Activated CD4-positive, alpha-beta T cell treated with anti-CD3 and anti-CD28 coated beads, Interleukin-2, Interleukin-4, amounts not matched to agents 100 ng/mL and 50 ng/mL, durations not matched to agents 16 hours and 8 hours (primary cell): ENCODE measurements at regions not wholly inside any gene's neighbourhood (a gene's known extent, or its start where the extent isn't known, plus 50 kb on each side); places are given as distances from the start of the nearest gene placed in this dataset.
"Not testable (repeated sequence)": the region's sequence is repeated elsewhere in the genome, so short reads cannot be mapped to it uniquely, and the experiment has no call there.

Experiments
- DNase-seq: peaks from one replicate; pipeline ENCODE4 v3.0.0-alpha.2; 2020; ENCODE audit warnings: low spot score

GRCh38 chr14:38567703-38568102 lies 311.8 kb upstream of the CLEC14A start:
- DNase-seq: no peak

DNA sequence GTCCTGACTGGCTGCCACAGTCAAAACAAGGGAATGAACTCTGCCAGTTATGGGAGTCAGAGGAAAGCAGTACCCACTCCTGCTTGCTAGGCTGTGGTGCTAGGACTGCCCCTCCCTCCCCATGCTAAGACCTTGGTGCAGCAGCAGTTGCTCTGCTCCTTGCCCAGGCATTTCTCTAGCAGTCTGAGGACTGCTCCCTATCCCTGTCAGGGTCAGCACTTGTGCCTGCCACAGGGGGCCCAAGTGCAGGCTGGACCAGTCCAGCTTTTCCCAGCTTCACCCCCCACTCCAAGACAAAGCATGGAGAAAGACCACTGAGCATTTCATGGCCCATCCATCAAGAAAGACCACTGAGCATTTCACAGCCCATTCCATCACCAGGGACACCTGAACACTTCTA lies 305.8 kb upstream of the CLEC14A start:
- DNase-seq: no peak

- no peak for DNase-seq
Measured at GRCh38 chr14:38559711-38560110, 303.8 kb upstream of the CLEC14A start.

DNA sequence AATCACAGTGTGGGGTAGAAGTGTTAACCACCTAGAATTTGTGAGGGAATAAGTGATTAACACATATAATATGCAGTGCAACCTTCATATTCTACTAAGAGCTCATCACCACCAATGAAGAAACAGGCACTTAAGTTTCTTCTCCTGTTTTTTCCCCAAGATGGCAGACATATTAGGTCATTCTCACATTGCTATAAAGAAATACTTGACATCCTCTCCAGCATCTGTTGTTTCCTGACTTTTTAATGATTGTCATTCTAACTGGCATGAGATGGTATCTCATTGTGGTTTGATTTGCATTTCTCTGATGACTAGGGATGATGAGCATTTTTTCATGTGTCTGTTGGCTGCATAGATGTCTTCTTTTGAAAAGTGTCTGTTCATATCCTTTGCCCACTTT lies 301.5 kb upstream of the CLEC14A start:
- not testable (repeated sequence) for DNase-seq

- no peak for DNase-seq
Measured at GRCh38 chr14:38556252-38556651, 300.4 kb upstream of the CLEC14A start.

DNA sequence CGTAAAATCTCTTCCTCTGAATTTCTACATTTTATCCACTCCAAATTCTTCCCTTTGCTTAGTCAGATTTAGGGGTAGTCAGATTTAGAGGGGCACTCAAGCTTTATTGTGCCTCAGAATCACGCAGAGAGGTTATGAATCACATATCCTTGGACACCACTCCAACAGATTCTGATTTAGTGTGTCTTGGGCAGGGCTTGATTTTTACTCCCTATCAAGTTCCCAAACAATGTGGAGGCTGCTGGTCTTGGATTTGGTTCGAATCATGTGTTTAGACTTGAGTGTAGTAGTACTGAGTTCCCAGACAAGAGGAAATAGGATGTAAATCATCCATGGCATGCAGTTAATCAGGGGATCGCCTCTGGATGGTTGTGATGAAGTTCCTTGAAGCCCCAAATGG lies 298.1 kb upstream of the CLEC14A start:
- no peak for DNase-seq

DNA sequence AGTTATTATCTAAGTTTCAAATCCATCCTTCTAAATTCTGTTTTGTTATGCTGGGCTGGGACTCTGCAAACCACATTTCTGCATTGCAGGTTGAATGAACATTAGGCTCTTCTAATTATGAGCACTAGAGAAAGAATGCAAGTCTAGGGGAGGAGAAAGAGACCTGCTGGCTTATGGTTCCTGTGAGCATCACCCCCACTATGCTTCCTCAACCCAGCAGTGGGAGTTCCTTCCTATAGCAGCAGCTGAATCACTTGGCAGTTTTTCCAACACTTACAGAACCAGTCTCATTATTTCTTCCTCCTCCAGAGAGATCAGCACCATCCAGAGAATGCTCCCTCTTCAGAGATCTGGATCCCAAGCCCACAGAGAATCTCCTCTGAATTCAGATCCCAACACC lies 297.7 kb upstream of the CLEC14A start:
- DNase-seq: no peak

GRCh38 chr14:38549564-38549963 lies 293.7 kb upstream of the CLEC14A start:
- DNase-seq: no peak

DNA sequence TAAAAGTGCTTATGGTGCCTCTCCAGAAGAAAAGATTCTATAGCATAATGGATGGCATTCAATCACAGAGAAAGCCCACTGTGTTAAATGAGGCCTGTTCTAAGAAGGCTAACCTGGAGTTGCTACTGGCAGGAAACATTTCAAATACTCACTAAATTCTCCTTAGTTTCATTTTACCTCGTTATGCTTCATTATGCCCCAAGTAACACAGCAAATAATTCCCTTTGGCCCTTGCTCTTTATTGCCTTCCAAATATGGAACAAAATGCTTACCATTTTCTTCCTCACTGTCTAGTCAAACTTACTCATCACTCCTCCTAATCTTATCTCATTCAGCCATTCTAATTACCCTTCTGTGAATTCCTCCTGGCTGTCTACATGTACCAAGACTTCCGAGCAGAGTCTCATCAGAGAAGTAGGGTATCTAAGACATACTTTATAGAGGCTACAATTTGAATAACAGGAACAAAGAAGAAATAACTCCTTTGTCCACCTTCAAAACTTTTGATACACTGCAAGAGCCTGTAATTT lies 292.1 kb upstream of the CLEC14A start:
- no peak for DNase-seq

DNA sequence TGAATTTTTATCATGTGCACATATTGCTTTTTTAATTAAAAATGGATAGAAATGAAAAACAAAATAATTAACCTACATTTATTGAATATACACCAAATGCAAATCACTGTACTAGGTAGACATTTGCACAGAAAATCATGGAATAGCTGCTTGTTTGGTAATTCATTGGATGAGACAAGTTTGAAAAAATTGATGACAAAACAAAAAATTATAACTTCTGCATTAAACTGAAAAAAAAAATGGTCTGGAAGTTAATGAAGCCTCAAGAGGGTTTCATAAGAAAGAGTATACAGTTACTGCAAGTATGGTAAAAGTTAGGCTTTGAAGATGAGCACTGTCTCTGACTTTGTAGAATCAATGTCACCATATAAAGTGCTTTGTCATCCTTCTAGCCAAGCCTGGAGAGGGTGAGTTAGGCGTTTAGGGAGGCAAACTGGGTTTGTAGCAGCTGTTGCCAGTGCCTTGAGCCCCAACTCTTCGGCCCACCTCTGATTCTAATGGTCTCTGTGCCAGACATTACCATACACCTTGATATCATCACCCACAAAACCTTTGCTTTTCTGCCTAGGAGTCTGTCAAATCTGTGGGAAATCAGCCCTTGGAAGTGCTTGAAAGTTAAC lies 291.1 kb upstream of the CLEC14A start:
- DNase-seq: no peak

- no peak for DNase-seq
Measured at GRCh38 chr14:38544776-38545175, 288.9 kb upstream of the CLEC14A start.

- DNase-seq: not testable (repeated sequence)
Measured at GRCh38 chr14:38543851-38544250, 288.0 kb upstream of the CLEC14A start.

DNA sequence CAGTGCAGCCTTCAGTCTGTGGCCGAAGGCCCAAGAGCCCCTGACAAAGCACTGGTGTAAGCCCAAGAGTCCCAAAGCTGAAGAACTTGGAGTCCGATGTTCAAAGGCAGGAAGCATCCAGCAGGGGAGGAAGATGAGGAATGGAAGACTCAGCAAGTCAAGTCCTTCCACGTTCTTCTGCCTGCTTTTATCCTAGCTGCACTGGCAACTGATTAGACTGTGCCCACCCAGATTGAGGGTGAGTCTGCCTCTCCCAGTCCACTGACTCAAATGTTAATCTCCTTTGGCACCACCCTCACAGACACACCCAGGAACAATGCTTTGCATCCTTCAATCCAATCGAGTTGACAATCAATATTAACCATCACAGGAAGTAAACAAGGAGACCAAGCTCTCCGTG lies 282.2 kb upstream of the CLEC14A start:
- DNase-seq: not testable (repeated sequence)

DNA sequence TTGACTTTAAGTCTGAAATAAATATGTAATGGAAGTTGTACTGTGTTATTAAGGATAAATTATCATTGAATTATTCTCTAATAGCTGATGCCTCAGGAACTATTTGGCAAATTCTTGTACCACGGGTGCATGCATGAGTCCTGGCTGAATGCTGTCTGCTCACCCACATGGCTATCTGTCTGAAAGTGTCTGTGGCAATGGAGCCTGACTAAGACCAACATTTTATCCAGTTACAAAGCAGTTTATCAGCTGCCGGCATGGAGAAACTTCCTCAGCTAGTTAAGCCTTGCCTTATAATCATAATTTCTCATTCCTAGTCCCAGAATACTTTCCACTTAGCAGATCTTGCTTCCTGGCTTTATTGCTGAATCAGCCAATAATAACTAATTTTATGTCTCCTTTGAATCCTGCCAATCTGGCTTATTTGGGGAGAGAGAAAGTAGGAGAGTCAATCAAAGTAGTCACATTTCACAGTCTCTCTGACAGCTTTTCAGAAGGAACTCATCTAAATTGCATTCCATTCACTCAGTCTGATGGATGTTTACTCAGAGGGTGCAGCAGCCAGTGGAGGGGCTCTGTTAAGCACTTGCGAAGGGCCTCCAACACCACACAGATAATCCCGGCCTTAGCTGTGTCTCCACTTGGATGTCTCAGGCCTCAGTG lies 280.6 kb upstream of the CLEC14A start:
- no peak for DNase-seq

GRCh38 chr14:38528582-38528981 lies 272.7 kb upstream of the CLEC14A start:
- DNase-seq: no peak

DNA sequence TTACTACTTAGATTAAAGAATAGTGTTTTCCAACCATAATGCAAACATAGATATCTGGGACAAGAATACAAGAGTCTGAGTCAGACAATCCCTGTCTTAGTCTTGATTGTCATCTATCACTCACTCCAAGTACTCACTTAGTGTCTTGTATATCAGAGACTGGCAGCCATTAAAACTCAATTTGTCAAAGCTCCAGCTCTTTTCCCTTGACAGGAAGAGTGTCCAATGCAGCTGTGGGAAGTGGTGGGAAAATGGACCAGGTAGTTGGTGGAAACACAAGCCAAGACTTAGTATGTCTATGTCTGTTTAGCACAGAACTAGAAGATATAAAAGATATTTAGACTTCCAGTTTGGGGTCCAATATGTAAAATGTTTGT lies 271.6 kb upstream of the CLEC14A start:
- no peak for DNase-seq

- no peak for DNase-seq
Measured at GRCh38 chr14:38526826-38527501, 271.1 kb upstream of the CLEC14A start.

- no peak for DNase-seq
Measured at GRCh38 chr14:38524636-38525509, 269.0 kb upstream of the CLEC14A start.

- no peak for DNase-seq
Measured at GRCh38 chr14:38522724-38523123, 266.8 kb upstream of the CLEC14A start.

DNA sequence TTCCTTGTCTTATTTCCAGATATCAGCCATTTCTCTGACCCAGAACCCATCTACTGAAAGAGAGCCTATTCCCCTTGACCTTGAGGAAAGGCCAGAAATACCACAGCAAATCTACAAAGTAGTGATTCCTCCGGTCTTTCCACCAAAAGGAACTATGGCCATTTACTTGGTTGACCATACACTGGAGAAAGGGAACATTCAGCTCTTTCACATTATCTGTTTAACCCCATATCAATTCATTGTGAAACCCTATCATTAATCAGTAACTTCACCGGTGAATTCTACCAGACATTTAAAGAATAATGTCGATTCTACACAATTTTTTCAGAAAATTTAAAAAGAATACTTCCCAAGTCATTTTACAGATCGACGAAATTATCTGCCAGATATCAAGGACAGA lies 265.7 kb upstream of the CLEC14A start:
- DNase-seq: no peak

DNA sequence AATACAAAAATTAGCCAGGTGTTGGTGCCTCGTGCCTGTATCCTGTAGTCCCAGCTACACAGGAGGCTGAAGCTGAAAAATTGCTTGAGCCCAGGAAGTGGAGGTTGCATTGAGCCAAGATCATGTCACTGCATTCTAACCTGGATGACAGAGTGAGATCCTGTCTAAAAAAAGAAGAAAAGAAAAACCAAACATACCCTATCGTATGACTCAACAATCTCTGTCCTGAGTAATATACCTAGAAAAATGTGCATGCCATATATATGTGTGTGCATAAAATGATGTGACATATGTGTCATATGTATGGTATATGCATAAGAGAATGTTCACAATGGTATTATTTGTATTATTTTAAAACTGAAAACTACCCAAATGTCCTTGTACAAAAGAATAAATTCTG lies 261.5 kb upstream of the CLEC14A start:
- DNase-seq: no peak

- no peak for DNase-seq
Measured at GRCh38 chr14:38512236-38512635, 256.3 kb upstream of the CLEC14A start.
